Nucleus accumbens (tissue), 56 donors: ENCODE measurements at regions not wholly inside any gene's neighbourhood (a gene's known extent, or its start where the extent isn't known, plus 50 kb on each side); places are given as distances from the start of the nearest gene placed in this dataset.
"Not testable (repeated sequence)": the region's sequence is repeated elsewhere in the genome, so short reads cannot be mapped to it uniquely, and the experiment has no call there.

Experiments
- DNase-seq, 56 donors: peaks; one replicate each; lab custom pipeline; 2025; lab: John Stamatoyannopoulos, UW

DNA sequence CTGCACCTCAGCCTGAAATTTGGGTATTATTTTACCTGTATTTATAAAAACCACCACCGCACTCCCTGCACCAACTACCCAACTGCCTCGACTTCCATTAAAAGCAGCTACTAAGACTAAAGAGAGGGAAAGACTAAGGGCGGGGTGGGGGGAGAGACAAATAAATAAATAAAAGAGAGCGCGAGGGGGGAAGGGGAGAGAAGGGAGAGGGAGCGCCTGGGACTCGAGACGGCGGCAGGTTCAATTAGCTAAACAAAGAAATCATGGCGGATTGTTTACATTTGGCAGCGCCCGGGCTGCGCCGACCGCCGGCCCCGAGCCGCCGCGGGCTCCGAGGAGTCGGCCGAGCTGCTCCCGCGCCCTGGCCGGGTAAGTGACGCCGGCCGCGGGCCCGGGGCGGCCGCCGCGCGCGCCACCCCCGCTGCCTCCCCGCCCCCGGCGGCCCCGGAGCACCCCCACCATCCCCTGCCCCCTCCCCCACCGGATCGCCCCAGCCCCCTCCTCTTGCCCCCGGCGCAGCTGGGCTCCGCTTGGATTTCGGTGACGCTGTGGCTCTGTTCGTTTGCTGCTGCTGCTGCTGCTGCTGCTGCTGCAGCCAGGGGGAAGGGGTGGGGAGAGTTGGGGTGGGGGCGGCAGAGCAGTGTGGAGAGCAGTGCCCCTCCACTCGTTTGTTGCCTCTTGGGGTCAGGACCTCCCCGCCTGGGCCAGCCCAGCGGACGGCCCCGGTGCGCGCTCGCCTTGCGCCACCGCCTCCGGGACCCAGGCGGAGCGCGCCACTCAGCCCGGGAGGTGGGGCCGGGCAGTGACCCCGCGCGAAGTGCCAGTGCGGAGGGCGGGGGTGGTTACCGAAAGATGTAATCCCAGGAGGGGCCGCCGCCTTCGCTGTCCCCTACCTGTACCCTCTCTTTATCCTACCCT lies 187.2 kb upstream of the FANCL start:
- peak in 53 of 56 donors; percentile 6 to 90 (median 68) for DNase-seq

- peak in 51 of 56 donors; percentile 11 to 78 (median 52) for DNase-seq
These were observed 186.5 kb upstream of the FANCL start for GRCh38 chr2:58427572-58428095.

DNA sequence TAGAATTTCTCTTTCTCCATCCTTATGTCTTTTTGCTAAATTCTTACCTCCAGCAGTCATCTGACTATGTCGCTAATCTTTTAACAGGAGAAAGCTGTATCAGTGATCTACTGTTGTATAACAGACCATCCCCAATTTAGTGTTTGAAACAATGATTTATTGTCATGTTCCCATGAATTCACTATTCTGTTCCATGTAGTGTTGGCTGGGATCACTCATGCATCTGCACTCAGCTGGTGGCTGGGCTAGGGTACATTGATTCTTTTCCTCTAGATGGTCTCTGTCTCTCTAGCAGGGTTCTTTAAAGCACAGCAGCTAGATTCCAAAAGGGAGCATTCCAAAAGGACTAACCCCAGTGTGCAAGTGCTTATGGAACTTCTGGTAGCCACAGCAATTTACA lies 184.2 kb upstream of the FANCL start:
- peak in 13 of 56 donors; percentile 2 to 25 (median 16) for DNase-seq

GRCh38 chr2:58419983-58420382 lies 178.9 kb upstream of the FANCL start:
- no peak for DNase-seq

- DNase-seq: no peak
These were observed 175.6 kb upstream of the FANCL start for GRCh38 chr2:58416696-58417095.

DNA sequence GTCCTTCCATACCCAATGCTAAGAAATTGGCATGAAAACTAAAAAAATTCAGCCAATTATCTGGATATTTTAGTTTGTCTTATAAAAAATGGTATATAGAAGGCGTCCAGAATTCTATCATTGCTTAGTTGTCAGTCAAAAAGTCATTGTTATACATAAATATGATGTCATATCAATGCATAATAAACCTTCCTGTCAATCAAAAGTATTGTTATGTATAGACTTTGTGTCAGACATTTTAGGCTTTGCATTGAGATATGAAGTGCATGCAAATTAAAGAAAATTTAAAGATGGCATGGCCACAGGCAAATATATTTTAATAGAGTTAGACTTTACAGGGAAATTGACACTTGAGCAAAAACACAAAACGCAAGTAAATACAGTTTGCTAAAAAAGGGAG lies 173.4 kb upstream of the FANCL start:
- no peak for DNase-seq

- no peak for DNase-seq
These were observed 169.4 kb upstream of the FANCL start for GRCh38 chr2:58410549-58410948.

GRCh38 chr2:58407487-58407886 lies 166.4 kb upstream of the FANCL start:
- no peak for DNase-seq

DNA sequence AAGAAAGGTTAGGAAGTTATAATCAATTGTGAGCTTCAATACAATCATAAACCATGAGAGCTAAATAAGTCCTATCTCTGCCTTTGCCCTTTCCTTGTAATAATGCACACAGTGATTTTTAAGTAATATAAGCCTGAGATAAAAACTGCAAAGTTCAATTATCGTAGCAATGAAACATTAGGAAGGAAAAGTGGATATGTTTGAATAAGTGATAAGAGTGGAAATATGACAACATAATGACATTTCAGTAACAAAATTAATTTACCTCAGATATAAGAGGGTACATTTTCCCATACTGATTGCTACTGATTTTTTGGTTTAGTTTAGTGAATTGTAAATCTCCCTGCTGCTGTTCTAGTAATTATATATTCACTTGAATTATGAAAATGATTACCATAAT lies 164.2 kb upstream of the FANCL start:
- DNase-seq: no peak

DNA sequence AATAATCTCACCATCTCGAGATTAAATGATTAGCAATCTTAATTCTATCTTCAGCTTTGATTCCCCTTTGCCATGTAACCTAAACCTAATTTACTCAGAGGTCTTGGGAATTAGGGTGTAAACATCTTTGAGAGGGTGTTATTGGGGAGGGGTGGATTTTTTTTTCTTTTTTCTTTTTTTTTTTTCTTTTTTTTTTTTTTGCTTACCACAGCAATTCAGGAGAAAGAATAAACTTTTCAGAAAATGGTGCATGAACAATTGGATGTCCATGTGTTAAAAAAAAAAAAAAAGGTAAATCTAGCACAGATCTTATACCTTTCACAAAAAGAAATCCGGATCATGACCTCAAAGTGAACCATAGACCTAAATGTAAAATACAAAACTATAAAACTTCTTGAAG lies 160.8 kb upstream of the FANCL start:
- DNase-seq: no peak

DNA sequence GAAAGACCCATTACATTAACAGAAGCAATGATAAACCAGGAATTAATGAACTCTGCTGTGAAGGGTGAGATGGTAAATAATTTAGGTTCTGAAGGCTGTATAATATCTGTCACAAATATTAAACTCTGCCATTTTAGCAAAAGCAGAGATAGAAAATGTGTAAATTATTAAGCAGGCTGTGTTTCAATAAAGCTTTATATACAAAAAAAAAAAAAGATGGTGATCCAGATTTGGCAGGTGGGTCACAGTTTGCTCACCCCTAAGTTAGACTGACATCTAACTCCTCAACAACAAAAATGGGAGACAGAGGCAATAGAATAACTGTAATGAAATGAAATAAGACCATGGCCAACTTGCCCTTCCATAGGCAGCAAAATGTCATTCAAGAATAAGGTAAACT lies 157.3 kb upstream of the FANCL start:
- no peak for DNase-seq

- DNase-seq: no peak
These were observed 146.6 kb upstream of the FANCL start for GRCh38 chr2:58387701-58388100.

GRCh38 chr2:58386904-58387303 lies 145.8 kb upstream of the FANCL start:
- not testable (repeated sequence) for DNase-seq

DNA sequence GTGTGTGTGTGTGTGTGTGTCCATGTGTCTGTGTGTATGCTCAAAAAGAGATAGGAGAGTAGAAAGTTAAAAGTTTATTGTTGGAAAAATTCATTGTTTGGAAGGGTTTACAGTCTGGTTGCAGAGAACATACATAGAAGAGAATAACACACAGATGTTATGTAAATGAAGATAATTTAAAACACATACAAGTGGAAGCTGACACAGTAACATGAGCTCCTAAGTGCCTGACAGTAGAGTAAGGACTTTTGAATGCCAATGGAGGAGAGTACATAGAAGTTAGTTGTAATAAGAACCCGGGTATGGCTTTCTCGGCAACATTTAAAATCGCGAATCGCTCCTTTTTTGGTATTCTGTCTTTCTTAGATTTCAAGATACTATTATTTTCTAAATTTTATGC lies 137.0 kb upstream of the FANCL start:
- DNase-seq: no peak

DNA sequence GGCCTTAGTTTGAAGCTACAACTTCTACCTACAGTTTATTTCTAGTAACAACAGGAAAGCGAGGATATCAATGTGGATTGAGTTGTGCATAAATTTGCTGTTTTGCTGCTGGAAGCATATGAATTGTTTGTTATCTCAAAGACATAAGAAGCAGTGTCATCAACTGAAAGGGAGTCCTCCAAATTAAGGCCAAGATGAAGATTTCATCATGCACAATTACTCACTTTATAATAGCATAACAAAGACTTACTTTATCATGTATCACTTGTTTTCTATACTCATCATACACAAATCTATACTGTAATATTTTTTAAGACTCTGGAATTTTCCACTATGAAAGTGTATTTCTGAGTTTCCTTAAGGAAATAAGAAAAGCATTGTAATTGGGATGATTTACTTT lies 136.1 kb upstream of the FANCL start:
- no peak for DNase-seq

GRCh38 chr2:58376592-58376991 lies 135.5 kb upstream of the FANCL start:
- DNase-seq: no peak

GRCh38 chr2:58369594-58369993 lies 128.5 kb upstream of the FANCL start:
- DNase-seq: no peak

GRCh38 chr2:58364098-58364497 lies 123.0 kb upstream of the FANCL start:
- DNase-seq: no peak

GRCh38 chr2:58358026-58358425 lies 116.9 kb upstream of the FANCL start:
- DNase-seq: no peak

DNA sequence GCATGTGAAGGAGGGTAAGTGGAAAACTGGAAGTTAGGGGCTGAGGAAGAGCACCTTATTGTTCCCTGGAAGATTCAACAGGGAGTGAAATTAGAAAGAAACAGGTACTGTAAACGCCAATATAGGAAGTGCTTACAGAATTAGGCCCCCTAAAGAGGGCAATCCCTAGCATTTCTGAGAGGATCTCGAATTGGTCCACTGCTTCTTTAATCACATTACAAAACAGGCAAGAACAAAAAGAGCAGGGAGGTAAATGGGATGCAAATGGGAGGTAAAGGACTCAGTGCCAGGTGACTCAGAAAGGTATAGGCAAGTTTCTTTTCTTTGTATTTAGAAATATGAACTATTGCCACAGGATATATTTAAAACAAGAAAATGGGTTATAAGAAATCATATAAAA lies 116.4 kb upstream of the FANCL start:
- no peak for DNase-seq

DNA sequence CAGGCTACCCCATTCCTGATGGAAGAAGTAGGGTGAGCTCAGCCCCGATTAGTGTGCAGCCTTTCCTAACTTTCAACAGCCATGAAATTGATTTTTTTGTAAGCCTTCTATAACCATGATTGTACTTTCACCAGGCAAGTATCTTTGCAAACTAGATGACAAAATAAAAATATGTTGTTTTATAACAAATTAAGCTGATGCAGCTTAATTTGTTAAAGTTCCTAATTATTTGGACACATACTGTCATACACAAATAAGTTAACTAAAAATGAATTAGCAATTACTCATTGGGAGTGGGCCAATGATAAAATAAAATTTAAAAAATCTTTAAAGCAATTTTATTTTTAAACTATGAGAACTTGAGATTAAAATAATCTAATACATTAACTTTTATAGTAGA lies 113.1 kb upstream of the FANCL start:
- no peak for DNase-seq

DNA sequence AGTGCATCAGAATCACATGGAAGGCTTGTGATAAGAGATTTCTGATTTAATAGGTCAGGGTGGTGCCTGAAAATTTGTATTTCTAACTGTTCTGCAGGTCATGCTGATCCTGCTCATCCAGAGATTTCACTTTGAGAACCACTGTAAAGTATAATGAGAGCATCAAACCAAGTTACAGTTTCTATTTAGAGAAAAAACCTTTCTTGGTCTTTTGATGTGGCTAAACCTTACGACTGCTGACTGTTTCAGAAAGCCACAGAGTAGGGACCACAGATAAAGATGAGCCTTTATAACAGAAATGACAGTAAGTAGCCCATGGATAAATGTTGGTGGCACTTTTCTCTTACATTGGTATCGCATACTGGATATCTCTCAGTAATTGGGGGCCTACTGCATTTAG lies 109.4 kb upstream of the FANCL start:
- DNase-seq: no peak
